ENCODE measurements at regions not wholly inside any gene's neighbourhood (a gene's known extent, or its start where the extent isn't known, plus 50 kb on each side); places are given as distances from the start of the nearest gene placed in this dataset.

DNA sequence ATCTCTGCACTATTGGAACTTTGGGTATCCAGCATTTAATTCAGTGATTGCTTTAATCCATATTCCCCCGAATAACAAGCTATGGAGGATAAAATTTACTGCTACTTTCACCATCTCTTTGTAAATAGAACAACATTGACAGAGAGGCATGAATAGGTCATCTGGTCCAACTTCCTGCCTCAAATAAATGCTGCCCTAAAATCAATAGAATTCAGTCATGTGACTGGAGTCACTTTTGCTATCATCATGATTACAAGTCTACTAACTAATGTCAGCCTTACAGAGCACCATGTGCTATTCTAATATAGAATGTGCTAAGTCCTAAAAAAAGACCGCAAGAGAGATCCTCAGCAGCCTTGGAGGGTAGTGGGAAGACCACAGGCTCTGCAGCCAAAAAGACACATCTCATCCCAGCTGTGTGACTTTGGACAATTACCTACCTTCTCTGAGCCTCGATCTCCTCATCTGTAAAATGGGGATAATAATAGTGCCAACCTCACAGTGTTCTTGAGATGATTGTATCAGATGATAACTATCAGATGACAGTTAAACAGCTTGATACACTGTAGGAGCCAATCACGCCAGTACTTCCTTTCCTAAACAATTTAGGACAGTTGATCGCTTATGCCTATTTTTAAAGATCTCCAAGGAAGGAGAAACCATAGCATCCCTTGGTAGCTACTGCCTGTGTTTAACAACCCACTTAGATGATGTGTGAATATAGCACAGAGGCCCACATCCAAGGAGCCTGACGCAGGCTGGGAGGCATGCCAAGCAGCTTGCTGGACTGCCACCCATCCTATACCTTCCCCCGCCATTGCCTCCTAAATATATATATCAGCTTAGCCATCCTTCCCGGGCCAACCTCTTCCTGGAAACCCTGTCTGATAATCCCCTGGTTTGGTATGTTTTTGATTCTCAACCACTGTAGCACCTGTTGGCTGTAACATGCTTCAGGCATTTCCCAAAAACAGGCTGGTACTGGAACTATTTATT is 77.3 kb upstream of the PHF21A start:
- no peaks in the 10 kb centered on the region for H3K36me3 ChIP-seq (replicated peaks)
- TF ChIP-seq, protein P1, sequence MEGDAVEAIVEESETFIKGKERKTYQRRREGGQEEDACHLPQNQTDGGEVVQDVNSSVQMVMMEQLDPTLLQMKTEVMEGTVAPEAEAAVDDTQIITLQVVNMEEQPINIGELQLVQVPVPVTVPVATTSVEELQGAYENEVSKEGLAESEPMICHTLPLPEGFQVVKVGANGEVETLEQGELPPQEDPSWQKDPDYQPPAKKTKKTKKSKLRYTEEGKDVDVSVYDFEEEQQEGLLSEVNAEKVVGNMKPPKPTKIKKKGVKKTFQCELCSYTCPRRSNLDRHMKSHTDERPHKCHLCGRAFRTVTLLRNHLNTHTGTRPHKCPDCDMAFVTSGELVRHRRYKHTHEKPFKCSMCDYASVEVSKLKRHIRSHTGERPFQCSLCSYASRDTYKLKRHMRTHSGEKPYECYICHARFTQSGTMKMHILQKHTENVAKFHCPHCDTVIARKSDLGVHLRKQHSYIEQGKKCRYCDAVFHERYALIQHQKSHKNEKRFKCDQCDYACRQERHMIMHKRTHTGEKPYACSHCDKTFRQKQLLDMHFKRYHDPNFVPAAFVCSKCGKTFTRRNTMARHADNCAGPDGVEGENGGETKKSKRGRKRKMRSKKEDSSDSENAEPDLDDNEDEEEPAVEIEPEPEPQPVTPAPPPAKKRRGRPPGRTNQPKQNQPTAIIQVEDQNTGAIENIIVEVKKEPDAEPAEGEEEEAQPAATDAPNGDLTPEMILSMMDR (IDR thresholded peaks at IDR 0.05; ENCODE audit: low read depth, low read length, missing control alignments) = no peak
- H3K27ac ChIP-seq = no peak overlapping the region
- in situ Hi-C loops (cut with HindIII; ENCODE audit: low pct_ligation_motif_present, low sequenced_read_pairs) = no loop called here
- H3K27me3 ChIP-seq (replicated peaks) = peaks cover 6% of the 10 kb centered on the region
- no peak overlapping the region for H3K4me3 ChIP-seq (ENCODE audit: low read depth, low read length)
- DNase-seq = no peak

DNA sequence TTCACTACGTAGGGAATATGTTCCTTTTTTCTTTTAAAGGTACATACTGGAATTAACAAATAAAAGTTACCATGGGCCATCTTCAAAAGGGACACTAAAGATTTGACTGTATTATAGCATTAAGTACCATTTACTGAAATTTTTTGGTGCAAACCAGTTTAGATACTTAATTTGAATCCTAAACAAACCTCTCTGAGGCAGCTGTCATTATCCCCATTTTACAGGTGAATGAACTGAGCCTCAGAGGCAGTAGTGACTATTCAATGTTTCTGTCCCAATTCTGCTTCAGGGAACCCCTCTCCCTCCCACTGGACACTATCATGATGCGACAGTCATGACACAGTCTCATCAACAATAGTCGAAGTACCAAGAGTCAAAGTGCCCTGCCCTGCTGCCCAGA is 76.2 kb upstream of the PHF21A start:
- TF ChIP-seq, protein P1 (IDR thresholded peaks at IDR 0.05; ENCODE audit: low read depth, low read length, missing control alignments) = no peak
- no peak for DNase-seq
- in situ Hi-C loops (cut with HindIII; ENCODE audit: low pct_ligation_motif_present, low sequenced_read_pairs) = no loop called here
- H3K27ac ChIP-seq = no peak overlapping the region
- peaks cover 6% of the 10 kb centered on the region for H3K27me3 ChIP-seq (replicated peaks)
- no peaks in the 10 kb centered on the region for H3K36me3 ChIP-seq (replicated peaks)
- no peak overlapping the region for H3K4me3 ChIP-seq (ENCODE audit: low read depth, low read length)

DNA sequence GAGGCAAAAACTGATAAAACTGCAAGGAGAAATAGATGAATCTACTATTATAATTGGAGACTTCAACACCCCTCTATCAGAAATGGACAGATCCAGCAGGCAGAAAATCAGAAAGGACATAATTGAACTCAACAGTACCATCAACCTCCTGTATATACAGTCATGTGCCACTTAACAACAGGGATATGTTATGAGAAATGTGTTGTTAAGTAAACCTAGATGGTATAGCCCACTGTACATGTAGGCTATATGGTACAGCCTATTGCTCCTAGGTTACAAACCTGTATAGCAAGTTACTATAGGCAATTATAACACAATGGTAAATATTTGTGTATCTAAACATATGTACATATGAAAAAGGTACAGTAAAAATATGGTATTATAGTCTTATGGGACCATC is 66.8 kb upstream of the PHF21A start:
- in situ Hi-C loops (cut with HindIII; ENCODE audit: low pct_ligation_motif_present, low sequenced_read_pairs) = no loop called here
- DNase-seq = no peak
- Histone ChIP-seq H3K4me3 (ENCODE audit: low read depth, low read length) (no peak overlapping the region), H3K27me3 (replicated peaks) (no peaks in the 10 kb centered on the region), H3K36me3 (replicated peaks) (no peaks in the 10 kb centered on the region), H3K27ac (no peak overlapping the region)
- TF ChIP-seq, protein P1 (IDR thresholded peaks at IDR 0.05; ENCODE audit: low read depth, low read length, missing control alignments) = no peak

DNA sequence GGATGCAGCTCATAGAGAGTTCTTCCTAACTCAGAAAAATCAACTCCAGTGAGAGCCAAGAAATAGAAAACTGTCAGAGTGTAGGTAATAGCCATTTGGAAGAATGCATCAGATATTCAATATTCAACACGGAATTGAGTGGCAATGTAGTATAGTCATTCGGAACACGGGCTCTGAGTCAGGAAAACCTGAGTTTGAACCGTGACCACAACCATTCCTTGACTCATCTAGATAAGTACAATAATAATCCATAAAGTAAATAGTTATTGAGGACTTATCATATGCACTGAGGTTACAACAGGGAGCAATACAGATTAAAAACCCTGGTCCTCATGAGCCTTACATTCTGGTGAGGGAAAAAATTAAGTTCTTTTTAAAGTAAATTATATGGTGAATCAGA is 62.6 kb upstream of the PHF21A start:
- in situ Hi-C loops (cut with HindIII; ENCODE audit: low pct_ligation_motif_present, low sequenced_read_pairs) = no loop called here
- no peaks in the 10 kb centered on the region for H3K36me3 ChIP-seq (replicated peaks)
- TF ChIP-seq, protein P1 (IDR thresholded peaks at IDR 0.05; ENCODE audit: low read depth, low read length, missing control alignments) = no peak
- no peaks in the 10 kb centered on the region for H3K27me3 ChIP-seq (replicated peaks)
- peak; percentile 86 for DNase-seq
- H3K27ac ChIP-seq = no peak overlapping the region
- no peak overlapping the region for H3K4me3 ChIP-seq (ENCODE audit: low read depth, low read length)

DNA sequence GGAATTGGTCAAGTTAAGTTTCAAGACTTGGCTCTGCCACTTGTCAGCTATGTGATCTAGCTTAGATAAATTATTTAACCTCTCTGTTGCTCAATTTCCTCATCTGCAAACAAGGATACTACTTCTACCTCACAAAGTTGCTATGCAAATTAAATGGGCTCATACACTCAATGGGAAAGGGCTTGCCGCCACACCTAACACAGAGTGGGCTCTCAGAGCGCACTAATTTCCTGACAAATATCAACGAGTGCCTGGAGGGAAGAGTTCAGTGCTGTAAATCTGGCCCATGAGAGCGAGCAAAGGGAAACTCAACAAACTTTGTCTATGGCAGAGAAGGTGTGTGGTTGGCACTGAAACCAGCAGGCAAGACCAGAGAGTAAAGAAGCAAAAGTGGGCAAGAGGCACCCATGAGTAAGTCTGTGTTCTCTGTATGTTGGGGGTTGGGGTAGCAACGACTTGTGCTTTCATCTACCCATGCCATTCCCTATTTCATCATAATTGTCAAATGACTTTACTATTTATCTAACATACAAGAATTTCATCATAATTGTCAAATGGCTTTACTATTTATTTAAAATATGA is 60.7 kb upstream of the PHF21A start:
- no peak for DNase-seq
- Histone ChIP-seq H3K36me3 (replicated peaks) (no peaks in the 10 kb centered on the region), H3K27ac (no peak overlapping the region), H3K4me3 (ENCODE audit: low read depth, low read length) (no peak overlapping the region), H3K27me3 (replicated peaks) (no peaks in the 10 kb centered on the region)
- TF ChIP-seq, protein P1 (IDR thresholded peaks at IDR 0.05; ENCODE audit: low read depth, low read length, missing control alignments) = no peak
- in situ Hi-C loops (cut with HindIII; ENCODE audit: low pct_ligation_motif_present, low sequenced_read_pairs) = no loop called here

Data from brain microvascular endothelial cell (primary cell).